ENCODE measurements at regions not wholly inside any gene's neighbourhood (a gene's known extent, or its start where the extent isn't known, plus 50 kb on each side); places are given as distances from the start of the nearest gene placed in this dataset.

DNA sequence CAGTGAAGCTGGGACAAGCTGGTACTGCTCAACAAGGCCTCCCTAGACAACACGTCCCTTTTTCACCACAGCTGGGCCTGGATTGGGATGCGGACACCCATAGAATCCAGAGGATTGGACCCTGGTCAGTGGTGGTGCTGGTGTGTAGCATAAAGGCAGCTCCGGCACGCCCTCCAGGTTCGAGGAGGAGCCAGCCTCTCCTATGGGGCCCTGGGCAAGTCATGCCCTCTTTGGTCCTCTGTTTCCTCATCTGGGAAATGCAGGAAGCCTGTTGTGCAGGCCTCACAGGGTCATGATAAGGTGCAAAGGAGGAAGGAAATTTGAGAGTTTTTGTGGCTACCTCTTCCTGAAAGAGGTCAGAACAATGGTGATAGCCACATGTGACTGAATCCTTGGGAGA, 1741.7 kb downstream of the TP53TG3F start:
- no peaks in the 10 kb centered on the region for H3K4me1 ChIP-seq (ENCODE audit: control insufficient read depth, extremely low read depth, insufficient read depth, low read length)
- H3K4me2 ChIP-seq (ENCODE audit: control insufficient read depth, extremely low read depth, insufficient read depth, low read depth, low read length), result no peak overlapping the region
- no peak overlapping the region for H2AFZ ChIP-seq (ENCODE audit: control insufficient read depth, low read length)
- H4K20me1 ChIP-seq (ENCODE audit: control insufficient read depth, extremely low read depth, insufficient read depth, low read length), result no peaks in the 10 kb centered on the region
- no peaks in the 10 kb centered on the region for H3K9me3 ChIP-seq (ENCODE audit: control insufficient read depth, low read depth, low read length)
- DNase-seq (ENCODE audit: low read depth, low spot score) (no peak), FAIRE-seq (no peak)
- TF ChIP-seq, protein P1, sequence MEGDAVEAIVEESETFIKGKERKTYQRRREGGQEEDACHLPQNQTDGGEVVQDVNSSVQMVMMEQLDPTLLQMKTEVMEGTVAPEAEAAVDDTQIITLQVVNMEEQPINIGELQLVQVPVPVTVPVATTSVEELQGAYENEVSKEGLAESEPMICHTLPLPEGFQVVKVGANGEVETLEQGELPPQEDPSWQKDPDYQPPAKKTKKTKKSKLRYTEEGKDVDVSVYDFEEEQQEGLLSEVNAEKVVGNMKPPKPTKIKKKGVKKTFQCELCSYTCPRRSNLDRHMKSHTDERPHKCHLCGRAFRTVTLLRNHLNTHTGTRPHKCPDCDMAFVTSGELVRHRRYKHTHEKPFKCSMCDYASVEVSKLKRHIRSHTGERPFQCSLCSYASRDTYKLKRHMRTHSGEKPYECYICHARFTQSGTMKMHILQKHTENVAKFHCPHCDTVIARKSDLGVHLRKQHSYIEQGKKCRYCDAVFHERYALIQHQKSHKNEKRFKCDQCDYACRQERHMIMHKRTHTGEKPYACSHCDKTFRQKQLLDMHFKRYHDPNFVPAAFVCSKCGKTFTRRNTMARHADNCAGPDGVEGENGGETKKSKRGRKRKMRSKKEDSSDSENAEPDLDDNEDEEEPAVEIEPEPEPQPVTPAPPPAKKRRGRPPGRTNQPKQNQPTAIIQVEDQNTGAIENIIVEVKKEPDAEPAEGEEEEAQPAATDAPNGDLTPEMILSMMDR (optimal IDR thresholded peaks at IDR 0.05 in 1 of 3, IDR thresholded peaks at IDR 0.05 in 1 of 3, conservative IDR thresholded peaks at IDR 0.05 in 1 of 3; ENCODE audit: extremely low read depth in 1 of 3, insufficient read depth in 2 of 3, low read length in 3 of 3), result no peak
- no peak for TF ChIP-seq EZH2 (IDR thresholded peaks at IDR 0.05; ENCODE audit: low read length)
- H3K9ac ChIP-seq (ENCODE audit: control insufficient read depth, extremely low read depth, insufficient read depth, low read length), result no peak overlapping the region
- H3K27ac ChIP-seq (ENCODE audit: control insufficient read depth, insufficient read depth, low read length), result no peak overlapping the region
- H3K9me1 ChIP-seq (ENCODE audit: control insufficient read depth, extremely low read depth, insufficient read depth, low read length), result no peaks in the 10 kb centered on the region
- H3K4me3 ChIP-seq (ENCODE audit: control insufficient read depth in 2 of 3, extremely low read depth in 1 of 3, insufficient read depth in 2 of 3, low read depth in 1 of 3, low read length in 3 of 3), result no peak overlapping the region
- H3K27me3 ChIP-seq (ENCODE audit: control insufficient read depth, extremely low read depth, insufficient read depth, low read length), result no peaks in the 10 kb centered on the region
- dilution Hi-C loops (cut with MboI; ENCODE audit: extremely low pct_ligation_motif_present, low sequenced_read_pairs), result no loop called here
- H3K36me3 ChIP-seq (ENCODE audit: control insufficient read depth in 2 of 2, extremely low read depth in 1 of 2, insufficient read depth in 2 of 2, low read length in 2 of 2), result no peaks in the 10 kb centered on the region
- no peaks in the 10 kb centered on the region for H3K79me2 ChIP-seq (ENCODE audit: control insufficient read depth, insufficient read depth, low read length)

DNA sequence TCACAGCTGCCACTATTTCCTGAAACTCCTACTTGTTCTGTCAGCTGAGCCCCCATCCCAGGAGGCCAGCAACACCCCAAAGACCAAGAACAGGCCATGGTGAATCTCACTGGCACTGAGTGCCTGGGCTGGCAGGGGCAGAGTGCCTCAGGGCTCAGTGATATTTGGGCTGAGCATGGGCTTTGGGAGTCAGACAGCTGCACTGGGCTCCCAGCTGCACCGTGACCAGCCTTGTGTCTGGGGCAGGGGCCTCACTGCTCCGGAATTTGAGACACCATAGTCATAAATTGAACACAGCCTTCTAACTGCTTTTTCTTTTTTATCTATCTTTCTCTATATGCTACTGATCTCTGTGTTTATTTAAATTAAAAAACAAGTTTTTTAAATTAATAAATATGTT, 1744.2 kb downstream of the TP53TG3F start:
- Histone ChIP-seq H4K20me1 (ENCODE audit: control insufficient read depth, extremely low read depth, insufficient read depth, low read length) (no peaks in the 10 kb centered on the region), H3K4me3 (ENCODE audit: control insufficient read depth in 2 of 3, extremely low read depth in 1 of 3, insufficient read depth in 2 of 3, low read depth in 1 of 3, low read length in 3 of 3) (no peak overlapping the region), H3K27me3 (ENCODE audit: control insufficient read depth, extremely low read depth, insufficient read depth, low read length) (no peaks in the 10 kb centered on the region), H3K79me2 (ENCODE audit: control insufficient read depth, insufficient read depth, low read length) (no peaks in the 10 kb centered on the region), H3K27ac (ENCODE audit: control insufficient read depth, insufficient read depth, low read length) (no peak overlapping the region), H3K9ac (ENCODE audit: control insufficient read depth, extremely low read depth, insufficient read depth, low read length) (no peak overlapping the region), H3K9me3 (ENCODE audit: control insufficient read depth, low read depth, low read length) (no peaks in the 10 kb centered on the region), H3K36me3 (ENCODE audit: control insufficient read depth in 2 of 2, extremely low read depth in 1 of 2, insufficient read depth in 2 of 2, low read length in 2 of 2) (no peaks in the 10 kb centered on the region), H3K9me1 (ENCODE audit: control insufficient read depth, extremely low read depth, insufficient read depth, low read length) (no peaks in the 10 kb centered on the region), H2AFZ (ENCODE audit: control insufficient read depth, low read length) (no peak overlapping the region), H3K4me2 (ENCODE audit: control insufficient read depth, extremely low read depth, insufficient read depth, low read depth, low read length) (no peak overlapping the region), H3K4me1 (ENCODE audit: control insufficient read depth, extremely low read depth, insufficient read depth, low read length) (no peaks in the 10 kb centered on the region)
- FAIRE-seq, result no peak
- TF ChIP-seq, protein P1 (optimal IDR thresholded peaks at IDR 0.05 in 1 of 3, IDR thresholded peaks at IDR 0.05 in 1 of 3, conservative IDR thresholded peaks at IDR 0.05 in 1 of 3; ENCODE audit: extremely low read depth in 1 of 3, insufficient read depth in 2 of 3, low read length in 3 of 3), result no peak
- TF ChIP-seq EZH2 (IDR thresholded peaks at IDR 0.05; ENCODE audit: low read length), result no peak
- dilution Hi-C loops (cut with MboI; ENCODE audit: extremely low pct_ligation_motif_present, low sequenced_read_pairs), result no loop called here
- no peak for DNase-seq (ENCODE audit: low read depth, low spot score)

All from keratinocyte (primary cell).